Lung (tissue), 11 donors: ENCODE measurements at regions not wholly inside any gene's neighbourhood (a gene's known extent, or its start where the extent isn't known, plus 50 kb on each side); places are given as distances from the start of the nearest gene placed in this dataset.

Source experiments
- ATAC-seq: fragments of 200-7000 bp; cut with Tn5 transposase; one replicate; pipeline ENCODE4 v1.9.1; 2020; ENCODE audit warnings: moderate number of reproducible peaks; ENCODE audit not compliant: insufficient read depth, low FRiP score
- DNase-seq, 3 donors: peaks; one replicate each; pipeline ENCODE4 v3.0.0-alpha.2; 2013 to 2017
- H3K27ac ChIP-seq, 2 donors: one replicate each; pipeline ENCODE4 v1.5.1; 2013; ENCODE audit warnings: mild to moderate bottlenecking in 2 of 2, moderate library complexity in 2 of 2, control low read depth in 1 of 2, inconsistent platforms in 1 of 2, low read depth in 1 of 2, low read length in 1 of 2
- H3K27me3 ChIP-seq, 3 donors: one replicate each; pipeline ENCODE4 v1.5.1; 2013; ENCODE audit warnings: low read length in 2 of 3; ENCODE audit not compliant: control insufficient read depth in 3 of 3, insufficient read depth in 3 of 3
- H3K36me3 ChIP-seq, 4 donors: one replicate each; pipeline ENCODE4 v1.5.1; 2013; ENCODE audit warnings: low read length in 4 of 4, mild to moderate bottlenecking in 1 of 4, moderate library complexity in 1 of 4; ENCODE audit not compliant: control insufficient read depth in 4 of 4, insufficient read depth in 4 of 4
- H3K4me1 ChIP-seq, 5 donors: one replicate each; pipeline ENCODE4 v1.5.1; 2013; ENCODE audit warnings: low read length in 5 of 5, mild to moderate bottlenecking in 2 of 5, moderate library complexity in 1 of 5; ENCODE audit not compliant: control insufficient read depth in 5 of 5, insufficient read depth in 5 of 5
- H3K4me3 ChIP-seq: one replicate; pipeline ENCODE4 v1.5.1; 2013; ENCODE audit warnings: mild to moderate bottlenecking, control low read depth, moderate library complexity
- H3K9ac ChIP-seq, 2 donors: one replicate each; pipeline ENCODE4 v1.5.1; 2013; ENCODE audit warnings: low read length in 2 of 2, control low read depth in 1 of 2; ENCODE audit not compliant: insufficient read depth in 1 of 2
- H3K9me3 ChIP-seq, 4 donors: one replicate each; pipeline ENCODE4 v1.5.1; 2013; ENCODE audit warnings: low read length in 3 of 4, mild to moderate bottlenecking in 1 of 4, moderate library complexity in 1 of 4; ENCODE audit not compliant: control insufficient read depth in 4 of 4, insufficient read depth in 3 of 4
- WGBS, 2 donors: extraction: QIAGEN DNeasy Blood & Tissue Kit; methylation state at CpG; one replicate each; pipeline ENCODE4 v1.1.7; 2013; 5-methylcytosine and 5-hydroxymethylcytosine counted together
- TF ChIP-seq, protein P1 (sequence below): IDR thresholded peaks from 2 replicates; pipeline ENCODE4 v1.5.1; 2012; ENCODE audit warnings: mild to moderate bottlenecking; ENCODE audit errors: control extremely low read depth, extremely low read depth
- donor health status: control.
- donor health status: control.
- donor health status: Bipolar disorder and iron deficiency.
- donor health status: healthy.
- donor health status: DM: yes; HTN: yes; CAD: no.

- no peaks in the 10 kb centered on the region for H3K27me3 ChIP-seq
- no peaks in the 10 kb centered on the region for H3K9me3 ChIP-seq
- no peak for ATAC-seq
- no peak overlapping the region for H3K9ac ChIP-seq
- no peak overlapping the region for H3K27ac ChIP-seq
- no peak for DNase-seq
- no peaks in the 10 kb centered on the region for H3K36me3 ChIP-seq
- no peaks in the 10 kb centered on the region for H3K4me1 ChIP-seq
- H3K4me3 ChIP-seq: no peak overlapping the region
- TF ChIP-seq, protein P1, sequence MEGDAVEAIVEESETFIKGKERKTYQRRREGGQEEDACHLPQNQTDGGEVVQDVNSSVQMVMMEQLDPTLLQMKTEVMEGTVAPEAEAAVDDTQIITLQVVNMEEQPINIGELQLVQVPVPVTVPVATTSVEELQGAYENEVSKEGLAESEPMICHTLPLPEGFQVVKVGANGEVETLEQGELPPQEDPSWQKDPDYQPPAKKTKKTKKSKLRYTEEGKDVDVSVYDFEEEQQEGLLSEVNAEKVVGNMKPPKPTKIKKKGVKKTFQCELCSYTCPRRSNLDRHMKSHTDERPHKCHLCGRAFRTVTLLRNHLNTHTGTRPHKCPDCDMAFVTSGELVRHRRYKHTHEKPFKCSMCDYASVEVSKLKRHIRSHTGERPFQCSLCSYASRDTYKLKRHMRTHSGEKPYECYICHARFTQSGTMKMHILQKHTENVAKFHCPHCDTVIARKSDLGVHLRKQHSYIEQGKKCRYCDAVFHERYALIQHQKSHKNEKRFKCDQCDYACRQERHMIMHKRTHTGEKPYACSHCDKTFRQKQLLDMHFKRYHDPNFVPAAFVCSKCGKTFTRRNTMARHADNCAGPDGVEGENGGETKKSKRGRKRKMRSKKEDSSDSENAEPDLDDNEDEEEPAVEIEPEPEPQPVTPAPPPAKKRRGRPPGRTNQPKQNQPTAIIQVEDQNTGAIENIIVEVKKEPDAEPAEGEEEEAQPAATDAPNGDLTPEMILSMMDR: no peak
Measured at GRCh38 chr1:169020684-169021083, 85.8 kb upstream of the ATP1B1 start.

DNA sequence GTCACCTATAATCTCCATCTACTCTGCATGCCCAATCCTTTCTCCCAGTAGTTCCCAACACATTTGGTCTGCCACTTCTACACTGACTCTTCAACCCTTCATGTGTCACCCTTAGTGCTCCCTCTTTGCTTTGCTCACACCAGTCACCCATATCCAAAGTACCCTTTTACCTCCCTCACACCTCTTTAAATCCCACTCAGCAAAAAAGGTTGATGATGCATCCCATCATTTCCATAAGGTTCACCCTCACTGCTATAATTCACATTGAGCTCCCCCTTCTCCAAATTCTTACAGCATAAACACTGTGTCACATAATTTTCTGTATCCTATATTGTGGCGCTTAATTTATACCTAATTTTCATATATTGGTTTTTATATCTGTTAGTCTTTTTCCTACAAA is 83.8 kb upstream of the ATP1B1 start:
- no peaks in the 10 kb centered on the region for H3K36me3 ChIP-seq
- no peak overlapping the region for H3K9ac ChIP-seq
- DNase-seq (no peak), ATAC-seq (no peak)
- H3K4me1 ChIP-seq: no peaks in the 10 kb centered on the region
- 94% methylated on average over 1 of the region's 1 CpG for WGBS, 2 donors
- H3K4me3 ChIP-seq: no peak overlapping the region
- no peaks in the 10 kb centered on the region for H3K27me3 ChIP-seq
- TF ChIP-seq, protein P1: no peak
- H3K9me3 ChIP-seq: no peaks in the 10 kb centered on the region
- no peak overlapping the region for H3K27ac ChIP-seq

GRCh38 chr1:169024255-169024654 is 82.2 kb upstream of the ATP1B1 start:
- TF ChIP-seq, protein P1: no peak
- no peak for DNase-seq
- Histone ChIP-seq H3K36me3 (no peaks in the 10 kb centered on the region), H3K4me3 (no peak overlapping the region), H3K4me1 (no peaks in the 10 kb centered on the region), H3K27ac (no peak overlapping the region), H3K27me3 (no peaks in the 10 kb centered on the region), H3K9me3 (no peaks in the 10 kb centered on the region), H3K9ac (no peak overlapping the region)
- ATAC-seq: no peak

GRCh38 chr1:169024800-169025271 is 81.7 kb upstream of the ATP1B1 start:
- H3K9ac ChIP-seq: no peak overlapping the region
- DNase-seq (no peak), ATAC-seq (no peak)
- H3K4me1 ChIP-seq: no peaks in the 10 kb centered on the region
- TF ChIP-seq, protein P1: no peak
- H3K9me3 ChIP-seq: no peaks in the 10 kb centered on the region
- H3K4me3 ChIP-seq: no peak overlapping the region
- H3K36me3 ChIP-seq: no peaks in the 10 kb centered on the region
- no peak overlapping the region for H3K27ac ChIP-seq
- H3K27me3 ChIP-seq: no peaks in the 10 kb centered on the region
- 96% methylated on average over 1 of the region's 1 CpG for WGBS, 2 donors
